ENCODE measurements at regions not wholly inside any gene's neighbourhood (a gene's known extent, or its start where the extent isn't known, plus 50 kb on each side); places are given as distances from the start of the nearest gene placed in this dataset.

DNA sequence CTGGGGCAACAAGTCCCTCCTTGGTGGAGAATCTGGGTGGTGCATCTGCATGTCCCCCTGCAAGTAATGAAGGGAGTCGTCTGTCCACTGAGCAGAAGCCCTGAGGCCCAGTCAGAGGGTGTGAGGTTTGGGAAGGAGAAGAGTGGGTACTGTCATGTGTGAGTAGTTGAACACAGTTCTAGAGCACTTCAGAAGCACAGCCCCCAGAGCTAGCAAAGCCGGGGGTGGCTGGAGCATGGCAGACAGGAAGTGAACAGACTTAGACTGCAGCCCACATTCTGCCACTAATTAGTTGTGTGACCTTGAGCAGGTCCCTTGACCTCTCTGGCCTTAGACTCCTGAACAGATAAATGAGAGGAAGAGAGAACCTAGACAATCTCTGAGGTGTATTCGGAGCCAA, 207.6 kb downstream of the UACA start:
- DNase-seq, result no peak

DNA sequence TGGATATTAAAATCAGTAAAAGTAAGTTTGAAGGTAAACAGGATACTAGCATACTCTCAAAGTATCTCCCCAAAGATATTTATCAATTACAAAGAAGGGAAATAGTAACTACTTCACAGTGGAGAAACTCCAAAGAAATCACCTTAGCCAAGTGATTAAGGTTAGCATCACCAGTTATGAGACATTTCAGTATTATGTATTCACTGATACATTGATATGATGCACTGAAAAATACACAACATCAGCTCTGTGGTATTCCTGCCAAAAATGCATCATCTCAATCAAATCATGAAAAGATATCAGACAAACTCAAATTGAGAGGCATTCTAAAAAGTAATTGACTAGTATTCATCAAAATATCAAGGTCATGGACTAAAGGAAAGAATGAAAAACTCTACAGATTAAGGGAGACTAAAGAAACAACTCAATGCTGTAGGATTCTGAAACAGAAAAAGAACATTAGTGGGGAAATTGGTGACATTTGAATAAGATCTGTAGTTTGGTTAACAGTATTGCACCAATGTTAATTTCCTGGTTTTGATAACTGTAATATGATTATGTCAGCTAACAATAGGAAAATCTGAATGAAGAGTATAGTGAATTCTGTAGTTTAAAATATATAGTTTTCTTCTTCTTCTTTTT, 215.4 kb downstream of the UACA start:
- no peak for DNase-seq

- no peak for DNase-seq
Measured at GRCh38 chr15:70545526-70545925, 217.8 kb downstream of the UACA start.

DNA sequence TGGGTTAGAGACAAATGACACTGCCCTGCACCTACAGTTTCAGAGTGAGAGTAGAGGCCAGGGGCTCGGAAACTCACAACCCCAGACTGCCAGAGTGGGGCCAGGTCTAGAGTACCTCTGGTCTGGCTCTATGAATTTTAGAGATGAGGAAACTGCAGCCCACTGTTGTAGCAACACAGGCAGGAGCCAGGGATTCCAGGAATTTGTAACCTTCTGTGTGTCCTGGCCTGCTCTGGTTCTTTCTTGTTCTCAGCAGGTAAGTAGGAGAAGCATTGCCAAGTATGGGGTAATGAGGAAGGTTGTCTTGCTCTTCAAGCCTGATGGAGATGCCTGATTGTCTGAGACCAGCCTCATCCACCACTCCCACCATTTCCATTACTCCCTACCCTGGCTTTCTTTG, 221.8 kb downstream of the UACA start:
- no peak for DNase-seq

- DNase-seq, result no peak
Measured at GRCh38 chr15:70539912-70540530, 223.3 kb downstream of the UACA start.

- DNase-seq, result no peak
Measured at GRCh38 chr15:70539409-70539808, 223.9 kb downstream of the UACA start.

DNA sequence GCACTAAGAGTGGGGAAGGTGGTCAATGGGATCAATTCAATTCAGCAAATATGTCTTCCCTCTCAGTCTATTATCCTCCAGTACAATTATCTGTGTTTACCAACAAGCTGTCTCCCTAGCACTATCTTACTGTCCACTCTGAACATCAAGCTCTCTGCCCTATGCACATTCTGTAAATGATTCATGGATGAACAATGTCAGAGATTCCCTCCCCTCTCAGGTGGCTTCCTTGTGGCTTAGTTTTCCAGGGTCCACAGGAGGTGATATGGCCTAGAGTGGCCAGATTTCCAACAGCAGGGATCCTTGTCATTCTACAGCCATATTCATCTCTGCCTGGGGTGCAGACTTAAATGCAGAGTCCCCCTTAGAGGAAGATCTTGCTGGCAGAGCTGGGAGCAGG, 225.1 kb downstream of the UACA start:
- no peak for DNase-seq

DNA sequence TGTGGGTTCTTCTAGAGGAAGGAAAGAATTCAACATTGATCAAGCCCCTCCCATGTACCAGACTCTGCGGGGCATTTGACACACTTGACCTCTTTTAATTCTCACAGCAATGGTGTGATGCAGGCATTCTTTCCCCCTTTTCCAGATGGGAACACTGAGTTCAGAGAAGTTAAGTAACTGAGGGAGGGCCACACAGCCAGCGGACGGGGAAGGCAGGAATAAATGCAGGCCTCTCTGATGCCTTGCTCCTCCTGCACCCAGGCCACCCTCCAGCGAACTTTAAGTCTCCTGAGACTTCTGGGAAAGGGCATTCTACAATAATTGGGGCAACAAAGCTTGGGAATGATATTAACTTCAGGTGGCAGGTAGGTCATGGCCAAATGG, 227.4 kb downstream of the UACA start:
- DNase-seq, result no peak

DNA sequence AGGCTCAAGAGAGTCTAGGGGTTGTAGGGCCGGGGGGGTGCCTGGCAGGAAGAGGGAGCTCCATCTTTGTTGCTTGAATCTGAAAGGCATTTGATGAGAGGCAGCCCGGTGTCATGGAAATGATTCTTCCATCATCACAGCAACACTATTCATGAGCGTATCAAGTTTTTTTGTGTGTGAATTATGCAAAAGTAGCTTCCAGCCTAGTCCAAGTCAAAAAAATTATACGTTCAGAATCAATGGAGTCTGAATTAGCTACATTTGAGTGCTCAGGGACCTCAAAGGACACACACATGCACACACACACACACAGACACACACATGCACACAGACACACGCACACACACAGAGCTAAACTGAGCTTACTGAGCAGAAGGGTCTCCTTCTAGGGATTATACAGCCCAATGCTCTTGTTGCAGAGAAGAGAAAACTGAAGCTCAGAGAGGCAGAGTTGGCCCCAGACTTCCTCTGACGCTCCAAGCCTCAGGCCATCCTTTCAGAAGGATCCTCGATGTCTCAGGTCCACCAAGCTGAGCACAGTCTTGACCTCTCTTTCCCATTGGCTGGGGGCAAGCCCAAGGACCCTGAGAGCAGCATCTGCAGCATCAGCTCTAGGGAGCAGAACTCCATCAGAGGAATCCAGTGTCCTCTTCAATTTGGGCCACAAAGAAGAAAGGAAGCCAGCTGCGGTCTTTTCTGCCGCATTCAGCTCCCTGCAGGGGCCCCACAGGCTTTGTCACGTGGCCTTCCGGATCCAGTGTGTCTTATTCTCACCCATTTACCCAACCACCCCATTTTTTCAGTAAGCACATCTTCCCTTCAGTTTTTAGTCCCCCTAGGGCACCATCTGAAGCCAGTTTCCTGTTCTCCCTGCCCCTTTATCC, 228.0 kb downstream of the UACA start:
- DNase-seq, result no peak

- no peak for DNase-seq
Measured at GRCh38 chr15:70533931-70534742, 229.2 kb downstream of the UACA start.

DNA sequence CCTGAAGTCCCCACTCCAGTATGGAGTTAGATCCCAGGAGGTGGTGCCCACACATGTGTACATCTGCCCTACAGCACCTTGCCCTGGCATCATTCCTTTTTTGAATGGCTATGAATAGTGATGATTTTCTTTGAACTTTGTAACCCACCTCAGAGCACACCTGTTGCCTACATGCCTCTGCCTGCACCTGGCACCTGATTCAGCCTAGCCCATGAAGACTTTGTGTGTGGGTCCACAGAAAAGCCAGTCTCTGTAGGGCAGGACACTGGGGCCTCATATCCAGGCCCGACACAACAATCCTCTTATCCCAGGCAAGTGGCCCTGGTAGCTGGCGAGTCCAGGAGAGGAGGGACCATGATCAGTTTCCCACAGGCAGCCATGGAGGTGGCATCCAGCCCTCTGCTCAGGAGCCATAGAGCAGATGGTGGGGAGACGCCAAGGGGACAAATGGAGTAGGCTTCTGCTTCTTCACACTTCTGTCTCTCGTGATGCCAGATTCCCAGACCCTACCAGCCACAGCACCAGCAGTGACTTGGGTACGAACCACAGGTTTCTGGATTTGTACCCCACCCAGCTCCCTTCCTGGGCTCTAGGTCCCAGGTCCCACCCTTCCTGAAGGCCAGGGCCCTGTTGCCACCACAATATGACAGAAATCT, 230.7 kb downstream of the UACA start:
- no peak for DNase-seq

DNA sequence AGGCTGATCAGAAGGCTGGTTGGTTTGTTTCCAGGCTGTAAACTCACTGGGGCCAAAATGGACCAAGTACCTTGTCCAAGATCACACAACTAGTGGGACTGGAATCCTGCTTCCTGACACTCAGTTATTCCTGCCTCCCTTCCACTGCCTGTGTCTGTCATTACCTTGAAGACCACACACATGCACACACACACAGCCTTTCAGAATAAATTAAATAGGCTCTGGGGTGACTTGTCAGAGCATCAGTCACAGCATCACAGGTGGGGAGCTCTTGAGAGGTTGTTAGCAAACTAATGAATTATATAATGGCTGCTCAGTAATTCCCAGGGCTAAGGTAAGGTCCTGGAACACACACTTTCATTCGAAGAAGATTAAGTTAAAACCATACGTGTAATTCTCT, 231.8 kb downstream of the UACA start:
- DNase-seq, result no peak

DNA sequence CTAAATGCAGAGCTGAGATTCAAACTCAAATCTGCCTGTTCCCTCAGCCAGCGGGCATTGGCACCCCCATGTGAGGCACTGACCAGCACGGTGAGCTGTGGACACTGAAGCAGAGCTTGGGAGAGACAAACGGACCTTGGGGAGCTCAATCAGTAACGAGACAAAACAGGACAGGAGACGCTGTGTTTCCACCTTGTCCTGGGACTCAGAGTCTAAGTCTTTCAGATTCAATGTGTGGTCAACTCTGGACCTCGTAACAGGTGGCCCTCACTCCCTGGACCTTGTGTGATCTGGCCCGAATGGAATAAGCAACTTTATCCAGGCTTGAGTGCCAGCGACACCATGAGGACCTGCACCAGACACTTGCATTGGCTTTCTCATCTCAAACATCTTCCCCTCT, 232.5 kb downstream of the UACA start:
- DNase-seq, result no peak

GRCh38 chr15:70530503-70530902, 232.9 kb downstream of the UACA start:
- DNase-seq, result no peak

- DNase-seq, result no peak
Measured at GRCh38 chr15:70530017-70530499, 233.3 kb downstream of the UACA start.

DNA sequence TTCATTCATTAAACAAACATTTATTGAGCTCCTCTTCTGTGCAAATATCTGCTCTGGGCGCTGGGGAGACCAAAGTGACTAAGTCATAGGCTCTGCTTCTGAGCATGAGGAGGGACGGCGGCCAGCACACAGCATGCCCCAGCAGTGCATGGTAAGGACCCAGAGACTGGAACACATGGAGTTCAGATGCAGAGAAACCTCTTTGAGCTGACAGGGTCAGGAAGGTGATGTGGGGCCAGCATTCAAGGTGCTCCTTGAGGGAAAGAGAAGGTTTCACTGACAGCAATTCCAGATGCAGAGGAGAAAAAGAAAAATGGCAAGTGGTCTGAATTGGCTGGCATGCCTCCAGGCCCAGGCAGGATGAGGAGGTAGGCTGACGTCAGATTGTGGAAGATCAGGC, 234.5 kb downstream of the UACA start:
- DNase-seq, result no peak

- no peak for DNase-seq
Measured at GRCh38 chr15:70528270-70528706, 235.1 kb downstream of the UACA start.

- no peak for DNase-seq
Measured at GRCh38 chr15:70526974-70527325, 236.4 kb downstream of the UACA start.

DNA sequence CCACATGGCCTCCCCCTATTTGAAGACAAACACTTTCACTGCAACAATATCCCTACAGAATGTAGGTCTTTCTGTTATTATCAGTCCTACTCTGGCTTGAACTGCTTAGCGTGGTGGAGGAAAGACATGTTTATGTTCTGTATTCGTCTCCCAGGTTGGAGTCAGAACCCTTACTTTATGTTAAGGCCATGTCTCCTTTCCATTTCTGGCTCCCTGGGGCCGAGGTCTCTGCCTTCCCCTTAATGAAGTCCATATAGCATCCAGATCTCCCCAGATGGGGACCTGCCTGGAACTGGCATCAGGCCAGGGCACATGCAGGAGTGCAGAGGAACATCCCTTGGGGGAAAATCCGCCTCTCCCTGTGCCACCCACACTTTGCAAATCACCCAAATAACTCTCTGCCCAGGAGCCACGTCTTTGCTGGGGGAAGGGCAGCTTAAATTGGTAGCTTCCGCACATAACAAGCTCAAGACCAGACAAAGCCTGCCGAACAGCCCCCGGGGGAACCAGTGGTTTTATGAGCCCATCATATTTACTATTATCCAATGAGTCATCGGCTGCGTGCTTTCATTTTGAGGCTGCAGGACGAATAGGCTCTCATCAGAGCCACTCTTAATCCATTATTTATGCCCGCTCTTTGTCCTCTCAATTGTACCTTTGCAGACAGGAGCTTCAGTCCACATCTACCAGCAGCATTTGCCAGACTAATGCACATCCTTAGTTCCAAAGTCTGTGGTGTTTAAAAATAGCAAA, 237.0 kb downstream of the UACA start:
- DNase-seq, result peak; percentile 55

DNA sequence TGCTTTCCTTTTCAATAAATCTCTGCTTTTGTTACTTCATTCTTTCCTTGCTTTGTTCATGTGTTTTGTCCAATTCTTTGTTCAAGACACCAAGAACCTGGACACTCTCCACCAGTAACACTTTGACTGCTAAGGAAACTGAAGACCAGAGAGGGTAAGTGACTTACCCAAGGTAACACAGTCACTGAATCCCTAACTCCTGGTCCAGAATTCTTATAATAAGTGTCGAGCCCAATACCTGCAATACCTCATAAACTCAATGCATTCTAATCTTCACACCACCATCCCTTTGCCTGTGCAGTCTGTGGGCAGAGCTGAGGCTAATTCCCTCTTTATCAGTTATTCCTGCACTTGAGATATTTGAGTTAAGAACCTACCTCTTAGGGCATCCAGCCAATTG, 237.8 kb downstream of the UACA start:
- no peak for DNase-seq

DNA sequence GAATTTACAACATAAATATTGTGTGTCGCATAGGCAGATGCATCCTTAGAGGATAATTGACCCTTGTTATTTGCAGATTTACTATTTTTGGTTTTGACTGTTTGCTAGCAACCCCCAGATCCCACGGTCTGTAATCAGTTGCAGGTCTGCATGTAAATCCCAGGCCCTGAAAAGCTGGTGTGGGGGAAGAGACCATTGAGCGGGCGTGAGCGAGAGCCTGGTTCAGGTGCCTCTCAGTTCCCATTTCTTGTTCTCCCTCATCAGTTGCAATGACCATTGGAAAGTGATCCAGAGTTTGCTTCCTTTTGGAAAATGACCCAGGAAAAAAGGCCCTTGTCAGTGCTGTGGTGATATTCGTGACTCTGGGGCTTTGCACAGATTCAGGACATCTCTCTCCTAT, 238.9 kb downstream of the UACA start:
- DNase-seq, result no peak

DNA sequence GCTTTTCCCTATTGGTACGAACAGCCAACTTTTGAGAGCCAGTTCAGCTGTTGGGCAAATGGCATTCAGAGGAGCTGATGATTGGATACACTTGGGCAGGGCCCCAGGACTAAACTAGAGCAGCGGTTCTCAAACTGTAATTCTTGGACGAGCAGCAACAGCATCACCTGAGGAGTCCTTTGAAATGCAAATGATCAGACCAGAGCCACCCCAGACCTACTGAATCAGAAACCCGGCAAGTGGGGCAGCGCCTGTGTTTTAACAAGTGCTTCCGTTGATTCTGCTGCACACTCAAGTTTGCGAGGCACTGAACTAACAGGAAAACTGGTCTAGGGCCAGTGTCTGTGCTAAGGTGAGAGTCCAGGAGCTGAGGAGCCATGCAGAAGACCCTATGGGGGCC, 239.7 kb downstream of the UACA start:
- DNase-seq, result no peak

Measured in hindlimb muscle (tissue), 1 donor.